ENCODE measurements at regions not wholly inside any gene's neighbourhood (a gene's known extent, or its start where the extent isn't known, plus 50 kb on each side); places are given as distances from the start of the nearest gene placed in this dataset.
A peak's percentile ranks its signal among the peaks of the same experiment; 100 is the strongest.

GRCh38 chrX:457292-457679 lies 70.6 kb upstream of the PPP2R3B start:
- peaks cover 12 to 14% of the 10 kb centered on the region in 2 donors for H3K9me3 ChIP-seq (replicated peaks in 1 of 2; ENCODE audit: control insufficient read depth in 1 of 2, insufficient read depth in 1 of 2, low read length in 2 of 2)
- 67% methylated on average over 2 of the region's 2 CpGs for WGBS (ENCODE audit: insufficient coverage)

GRCh38 chrX:458631-459061 lies 71.9 kb upstream of the PPP2R3B start:
- H3K27me3 Mint-ChIP-seq (ENCODE audit: low read depth in 3 of 3) = peaks cover 0 to 3% (median 1%) of the 10 kb centered on the region in 3 donors
- no peak overlapping the region for H3K27ac Mint-ChIP-seq
- intact Hi-C loops (cut with micrococcal nuclease) = no loop called here
- WGBS (ENCODE audit: insufficient coverage) = 91% methylated on average over 7 of the region's 20 CpGs
- Histone ChIP-seq H3K4me2 (replicated peaks; ENCODE audit: extremely low read depth, low read length, poor library complexity, severe bottlenecking) (no peak overlapping the region), H3K79me2 (ENCODE audit: insufficient read depth, low read length) (no peaks in the 10 kb centered on the region), H3K27me3 (ENCODE audit: control insufficient read depth in 2 of 2, insufficient read depth in 2 of 2, low read length in 2 of 2) (no peaks in the 10 kb centered on the region), H3K36me3 (replicated peaks in 1 of 2; ENCODE audit: control insufficient read depth in 1 of 2, insufficient read depth in 2 of 2, low read length in 2 of 2) (no peaks in the 10 kb centered on the region), H2AFZ (ENCODE audit: insufficient read depth, low read depth, low read length, poor library complexity, severe bottlenecking) (no peak overlapping the region), H3K4me3 (replicated peaks in 1 of 3; ENCODE audit: low read depth in 2 of 3, low read length in 3 of 3) (no peak overlapping the region), H4K20me1 (ENCODE audit: insufficient read depth, low read length) (no peaks in the 10 kb centered on the region), H3K9ac (ENCODE audit: insufficient read depth, low read length, poor library complexity, severe bottlenecking) (no peak overlapping the region), H3K4me1 (ENCODE audit: control insufficient read depth in 1 of 2, insufficient read depth in 2 of 2, low read length in 2 of 2) (no peaks in the 10 kb centered on the region), H3K9me3 (replicated peaks in 1 of 2; ENCODE audit: control insufficient read depth in 1 of 2, insufficient read depth in 1 of 2, low read length in 2 of 2) (peaks cover 19 to 24% of the 10 kb centered on the region in 2 donors), H3K27ac (ENCODE audit: low read depth in 1 of 2, low read length in 2 of 2) (no peak overlapping the region)
- H3K4me1 Mint-ChIP-seq = no peaks in the 10 kb centered on the region
- no peak overlapping the region for H3K4me3 Mint-ChIP-seq
- H3K36me3 Mint-ChIP-seq = no peaks in the 10 kb centered on the region
- H3K9me3 Mint-ChIP-seq = peaks cover 13 to 25% (median 18%) of the 10 kb centered on the region in 7 donors
- no peak for TF ChIP-seq CTCF (IDR thresholded peaks at IDR 0.05)
- DNase-seq = no peak

More at GRCh38 chrX:457292-457679, 70.6 kb upstream of the PPP2R3B start:
- H2AFZ ChIP-seq (ENCODE audit: insufficient read depth, low read depth, low read length, poor library complexity, severe bottlenecking) = no peak overlapping the region
- DNase-seq = no peak
- Mint-ChIP-seq H3K27ac (peak overlapping the region in 1 of 7 donors; percentile 11), H3K27me3 (ENCODE audit: low read depth in 3 of 3) (peaks cover 0 to 3% (median 1%) of the 10 kb centered on the region in 3 donors), H3K9me3 (peaks cover 4 to 19% (median 13%) of the 10 kb centered on the region in 7 donors), H3K4me1 (no peaks in the 10 kb centered on the region), H3K36me3 (no peaks in the 10 kb centered on the region), H3K4me3 (no peak overlapping the region)
- no peaks in the 10 kb centered on the region for H4K20me1 ChIP-seq (ENCODE audit: insufficient read depth, low read length)
- H3K9ac ChIP-seq (ENCODE audit: insufficient read depth, low read length, poor library complexity, severe bottlenecking) = no peak overlapping the region
- H3K4me3 ChIP-seq (replicated peaks in 1 of 3; ENCODE audit: low read depth in 2 of 3, low read length in 3 of 3) = no peak overlapping the region
- no peaks in the 10 kb centered on the region for H3K27me3 ChIP-seq (ENCODE audit: control insufficient read depth in 2 of 2, insufficient read depth in 2 of 2, low read length in 2 of 2)
- no peaks in the 10 kb centered on the region for H3K79me2 ChIP-seq (ENCODE audit: insufficient read depth, low read length)
- H3K4me1 ChIP-seq (ENCODE audit: control insufficient read depth in 1 of 2, insufficient read depth in 2 of 2, low read length in 2 of 2) = no peaks in the 10 kb centered on the region
- no peaks in the 10 kb centered on the region for H3K36me3 ChIP-seq (replicated peaks in 1 of 2; ENCODE audit: control insufficient read depth in 1 of 2, insufficient read depth in 2 of 2, low read length in 2 of 2)
- no peak overlapping the region for H3K4me2 ChIP-seq (replicated peaks; ENCODE audit: extremely low read depth, low read length, poor library complexity, severe bottlenecking)
- no peak overlapping the region for H3K27ac ChIP-seq (ENCODE audit: low read depth in 1 of 2, low read length in 2 of 2)
- intact Hi-C loops (cut with micrococcal nuclease) = no loop called here
- no peak for TF ChIP-seq CTCF (IDR thresholded peaks at IDR 0.05)

Data from CD14-positive monocyte (primary cell).